ENCODE measurements at regions not wholly inside any gene's neighbourhood (a gene's known extent, or its start where the extent isn't known, plus 50 kb on each side); places are given as distances from the start of the nearest gene placed in this dataset.

- TF ChIP-seq TAF1 (conservative IDR thresholded peaks at IDR 0.05): no peak
- TF ChIP-seq CTCF (IDR thresholded peaks at IDR 0.05; ENCODE audit: low read depth, low read length, missing input control): no peak
- TF ChIP-seq YY1 (IDR thresholded peaks at IDR 0.05): no peak
- TF ChIP-seq JUND (IDR thresholded peaks at IDR 0.05): no peak
- TF ChIP-seq RXRA (IDR thresholded peaks at IDR 0.05): no peak
- TF ChIP-seq GABPA (IDR thresholded peaks at IDR 0.05 in 1 of 2, conservative IDR thresholded peaks at IDR 0.05 in 1 of 2): no peak
- no peak for TF ChIP-seq MAX (IDR thresholded peaks at IDR 0.05)
Measured at GRCh38 chr1:4411862-4412261, 242.5 kb upstream of the AJAP1 start.
